Astrocyte of the cerebellum (primary cell): ENCODE measurements at regions not wholly inside any gene's neighbourhood (a gene's known extent, or its start where the extent isn't known, plus 50 kb on each side); places are given as distances from the start of the nearest gene placed in this dataset.

ENCODE experiments used
- DNase-seq: peaks from one replicate; pipeline ENCODE4 v3.0.0-alpha.2; 2011; ENCODE audit warnings: low read depth
- H3K4me3 ChIP-seq: 2 replicates; pipeline ENCODE4 v1.5.1; 2011; ENCODE audit warnings: mild to moderate bottlenecking, low read depth, low read length, moderate library complexity
- in situ Hi-C: cut with HindIII; loops from 2 replicates; pipeline ENCODE4 v1.10.0; 2017; ENCODE audit warnings: low sequenced_read_pairs
- TF ChIP-seq, protein P1 (sequence below): IDR thresholded peaks from 2 replicates; pipeline ENCODE4 v1.5.1; 2012; ENCODE audit warnings: low read length, low read depth, moderate library complexity, mild to moderate bottlenecking; ENCODE audit errors: missing control alignments

DNA sequence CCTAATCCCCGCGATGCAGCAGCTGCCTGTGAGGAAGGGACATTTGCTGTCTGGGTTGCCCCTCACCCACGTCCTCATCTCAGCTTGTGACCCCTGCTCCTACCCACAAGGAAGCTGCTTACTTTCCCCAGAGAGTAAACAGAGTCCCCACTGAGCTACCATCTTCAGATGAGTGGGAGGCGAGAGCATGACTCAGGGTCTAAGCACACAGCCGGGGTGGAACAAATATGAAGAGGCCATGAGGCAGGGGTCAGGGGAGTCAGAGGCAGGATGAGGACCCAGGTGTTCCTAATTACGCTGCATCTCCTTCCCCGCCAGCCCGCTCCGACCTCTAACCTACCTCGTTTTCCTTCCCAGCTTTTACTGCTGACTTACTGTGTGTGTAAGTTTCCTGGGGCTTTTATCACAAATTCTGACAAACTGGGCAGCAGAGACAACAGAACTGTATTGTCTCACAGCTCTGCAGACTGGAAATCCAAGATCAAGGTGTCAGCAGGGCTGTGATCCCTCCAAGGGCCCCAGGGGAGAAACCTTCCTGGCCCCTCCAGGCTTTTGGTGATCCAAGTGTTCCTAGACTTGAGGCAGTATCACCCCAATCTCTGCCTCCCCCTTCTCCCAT, 94.0 kb upstream of the DNAH5 start:
- TF ChIP-seq, protein P1, sequence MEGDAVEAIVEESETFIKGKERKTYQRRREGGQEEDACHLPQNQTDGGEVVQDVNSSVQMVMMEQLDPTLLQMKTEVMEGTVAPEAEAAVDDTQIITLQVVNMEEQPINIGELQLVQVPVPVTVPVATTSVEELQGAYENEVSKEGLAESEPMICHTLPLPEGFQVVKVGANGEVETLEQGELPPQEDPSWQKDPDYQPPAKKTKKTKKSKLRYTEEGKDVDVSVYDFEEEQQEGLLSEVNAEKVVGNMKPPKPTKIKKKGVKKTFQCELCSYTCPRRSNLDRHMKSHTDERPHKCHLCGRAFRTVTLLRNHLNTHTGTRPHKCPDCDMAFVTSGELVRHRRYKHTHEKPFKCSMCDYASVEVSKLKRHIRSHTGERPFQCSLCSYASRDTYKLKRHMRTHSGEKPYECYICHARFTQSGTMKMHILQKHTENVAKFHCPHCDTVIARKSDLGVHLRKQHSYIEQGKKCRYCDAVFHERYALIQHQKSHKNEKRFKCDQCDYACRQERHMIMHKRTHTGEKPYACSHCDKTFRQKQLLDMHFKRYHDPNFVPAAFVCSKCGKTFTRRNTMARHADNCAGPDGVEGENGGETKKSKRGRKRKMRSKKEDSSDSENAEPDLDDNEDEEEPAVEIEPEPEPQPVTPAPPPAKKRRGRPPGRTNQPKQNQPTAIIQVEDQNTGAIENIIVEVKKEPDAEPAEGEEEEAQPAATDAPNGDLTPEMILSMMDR, result no peak
- DNase-seq, result no peak
- no peak overlapping the region for H3K4me3 ChIP-seq
- in situ Hi-C loops, result no loop called here

DNA sequence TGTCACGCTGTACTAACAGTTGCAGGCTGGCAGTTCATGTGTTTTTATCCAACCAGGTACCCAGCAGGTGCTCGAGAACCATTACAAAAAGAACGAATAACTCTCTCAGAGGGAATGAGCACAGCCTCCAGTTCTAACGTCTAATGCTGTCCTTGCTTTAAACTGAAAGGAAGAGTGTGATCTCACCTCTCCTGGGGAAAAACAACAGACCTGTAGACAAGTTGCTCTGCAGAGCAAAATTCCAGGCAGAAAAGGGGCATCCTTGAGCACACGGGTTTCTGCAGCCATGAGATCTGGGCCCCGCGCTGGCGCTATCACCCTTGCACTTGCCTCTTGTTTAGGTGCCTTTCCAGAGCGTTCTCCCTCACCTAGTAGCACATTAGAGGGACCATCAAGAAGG, 92.5 kb upstream of the DNAH5 start:
- DNase-seq, result no peak
- TF ChIP-seq, protein P1, result no peak
- in situ Hi-C loops, result no loop called here

DNA sequence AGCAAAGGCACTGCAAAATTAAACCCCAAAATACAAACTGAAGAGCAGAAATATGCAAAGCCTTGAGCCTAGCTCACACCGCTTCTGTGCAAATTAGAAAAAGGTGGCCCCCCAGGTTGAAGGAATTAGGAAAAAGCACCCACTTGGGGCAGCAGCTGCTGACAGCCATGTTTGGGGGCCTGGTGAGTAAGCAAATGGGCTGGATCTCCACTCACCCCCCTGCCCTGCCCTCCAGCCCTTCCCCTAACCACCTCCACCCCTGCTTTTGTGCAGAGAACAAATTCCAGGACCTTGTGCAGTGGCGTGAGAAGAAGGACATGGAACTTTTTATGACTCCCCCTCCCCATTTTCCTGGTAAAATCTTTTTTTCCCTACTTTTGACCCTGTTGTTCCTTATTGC, 92.0 kb upstream of the DNAH5 start:
- H3K4me3 ChIP-seq, result peak overlapping the region; percentile 11
- TF ChIP-seq, protein P1, result no peak
- no peak for DNase-seq
- in situ Hi-C loops, result no loop called here

More for the DNA sequence above, 92.5 kb upstream of the DNAH5 start:
- H3K4me3 ChIP-seq, result no peak overlapping the region

DNA sequence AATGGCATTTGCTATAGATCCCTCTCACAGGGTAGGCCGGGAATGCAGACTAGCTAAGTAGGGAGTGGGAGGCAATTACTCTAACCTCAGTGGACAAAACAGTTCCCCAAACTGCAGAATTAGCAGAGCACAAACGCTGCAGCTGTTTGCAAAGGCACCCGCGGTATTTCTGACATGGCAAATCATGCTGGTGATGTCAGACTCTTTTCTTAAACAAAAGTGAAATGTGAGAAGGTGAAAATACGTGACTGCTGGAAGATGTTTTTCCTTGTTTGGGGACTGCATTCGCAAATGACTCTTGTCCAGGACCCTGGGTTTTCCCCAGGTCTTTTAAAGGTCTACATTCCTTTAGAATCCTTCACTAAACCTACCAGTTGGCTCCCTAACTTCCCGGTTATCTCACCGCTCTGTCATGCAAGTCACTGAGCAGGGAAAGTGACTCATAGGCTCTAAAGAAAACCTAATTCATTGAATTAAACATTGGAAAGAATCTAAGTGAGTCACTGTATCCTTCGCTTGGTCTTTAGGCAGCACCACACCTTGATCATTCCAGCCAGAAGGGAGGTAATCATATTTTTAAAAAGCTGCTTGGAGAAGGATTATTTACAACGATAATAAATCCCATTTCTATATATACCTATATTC, 91.5 kb upstream of the DNAH5 start:
- in situ Hi-C loops, result no loop called here
- H3K4me3 ChIP-seq, result peak overlapping the region; percentile 11
- DNase-seq, result peak; percentile 97
- TF ChIP-seq, protein P1, result no peak

DNA sequence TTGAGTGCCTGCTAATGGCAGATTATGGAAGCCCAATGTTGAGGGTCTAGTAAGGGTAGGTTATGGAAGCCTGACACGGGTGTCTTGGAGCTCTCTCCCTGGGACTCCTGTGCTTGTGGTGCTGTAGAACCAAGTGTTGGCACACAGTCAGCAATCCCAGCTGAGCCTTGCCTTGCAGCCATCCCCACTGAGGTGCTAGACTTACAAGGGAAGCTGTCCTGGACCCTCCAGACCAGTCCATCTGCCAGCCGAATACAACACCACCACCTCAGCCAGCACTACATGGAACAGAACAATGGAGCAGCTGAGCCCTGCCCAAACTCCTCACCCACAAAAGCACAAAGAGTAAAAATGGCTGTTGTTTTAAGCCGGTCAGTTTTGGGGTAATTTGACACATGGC, 90.5 kb upstream of the DNAH5 start:
- H3K4me3 ChIP-seq, result no peak overlapping the region
- in situ Hi-C loops, result no loop called here
- no peak for DNase-seq
- TF ChIP-seq, protein P1, result no peak

DNA sequence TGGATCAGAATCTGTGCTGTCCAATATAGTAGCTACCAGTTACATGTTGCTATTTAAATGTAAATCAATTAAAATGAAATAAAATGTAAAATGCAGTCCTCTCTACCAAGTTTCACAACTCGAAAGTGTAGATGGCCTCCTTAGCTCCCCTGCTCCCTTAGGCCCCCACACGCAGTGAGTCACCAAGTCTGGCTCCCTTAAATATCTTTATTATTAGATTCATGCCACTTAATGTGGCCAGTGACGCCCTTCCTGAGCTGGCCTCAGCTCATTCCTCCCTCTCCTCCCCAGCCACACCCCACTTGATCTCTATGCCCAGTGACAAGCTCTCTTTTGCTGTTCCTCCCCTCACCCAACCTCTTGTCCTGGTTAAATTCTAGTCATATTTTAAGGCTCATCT, 88.4 kb upstream of the DNAH5 start:
- no peak for DNase-seq
- TF ChIP-seq, protein P1, result no peak
- in situ Hi-C loops, result no loop called here
- no peak overlapping the region for H3K4me3 ChIP-seq
